ENCODE measurements at regions not wholly inside any gene's neighbourhood (a gene's known extent, or its start where the extent isn't known, plus 50 kb on each side); places are given as distances from the start of the nearest gene placed in this dataset.

DNA sequence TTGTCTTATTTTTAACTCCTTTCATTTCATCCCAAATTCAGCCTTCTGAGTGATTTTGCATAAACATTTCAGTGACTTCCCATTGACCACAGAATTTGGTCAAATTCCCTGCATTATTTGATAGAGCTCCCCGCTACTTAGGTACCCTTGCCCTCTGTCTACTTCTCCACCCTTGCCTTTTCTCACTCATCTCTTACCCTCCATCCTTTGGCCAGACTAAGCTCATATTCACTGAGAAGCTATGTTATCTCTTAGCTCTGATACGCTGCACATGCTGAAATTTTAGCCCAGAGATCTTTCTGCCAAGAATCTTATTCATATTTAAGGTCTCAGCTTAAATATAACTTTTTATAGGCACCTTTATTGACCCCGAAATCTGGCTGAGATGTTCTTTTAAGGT, 1031.9 kb downstream of the ADGRL3 start:
- no peaks in the 10 kb centered on the region for H3K4me1 ChIP-seq (ENCODE audit: control insufficient read depth, insufficient read depth, low read length)

GRCh38 chr4:62226082-62226481, 1026.0 kb downstream of the ADGRL3 start:
- Histone ChIP-seq H3K27ac (ENCODE audit: low read depth, low read length) (no peak overlapping the region), H3K27me3 (ENCODE audit: control insufficient read depth, insufficient read depth, low read length) (no peaks in the 10 kb centered on the region), H3K4me1 (ENCODE audit: control insufficient read depth, insufficient read depth, low read length) (no peaks in the 10 kb centered on the region), H3K36me3 (ENCODE audit: control insufficient read depth, insufficient read depth, low read length) (no peaks in the 10 kb centered on the region), H3K9me3 (ENCODE audit: control insufficient read depth, insufficient read depth, low read depth, low read length) (no peaks in the 10 kb centered on the region), H3K9ac (ENCODE audit: low read length) (no peak overlapping the region), H3K4me3 (ENCODE audit: low read depth, low read length) (no peak overlapping the region)

More for the DNA sequence above, 1031.9 kb downstream of the ADGRL3 start:
- no peaks in the 10 kb centered on the region for H3K9me3 ChIP-seq (ENCODE audit: control insufficient read depth, insufficient read depth, low read depth, low read length)
- H3K27me3 ChIP-seq (ENCODE audit: control insufficient read depth, insufficient read depth, low read length): no peaks in the 10 kb centered on the region
- no peak overlapping the region for H3K27ac ChIP-seq (ENCODE audit: low read depth, low read length)
- H3K4me3 ChIP-seq (ENCODE audit: low read depth, low read length): no peak overlapping the region
- no peak overlapping the region for H3K9ac ChIP-seq (ENCODE audit: low read length)
- no peaks in the 10 kb centered on the region for H3K36me3 ChIP-seq (ENCODE audit: control insufficient read depth, insufficient read depth, low read length)

DNA sequence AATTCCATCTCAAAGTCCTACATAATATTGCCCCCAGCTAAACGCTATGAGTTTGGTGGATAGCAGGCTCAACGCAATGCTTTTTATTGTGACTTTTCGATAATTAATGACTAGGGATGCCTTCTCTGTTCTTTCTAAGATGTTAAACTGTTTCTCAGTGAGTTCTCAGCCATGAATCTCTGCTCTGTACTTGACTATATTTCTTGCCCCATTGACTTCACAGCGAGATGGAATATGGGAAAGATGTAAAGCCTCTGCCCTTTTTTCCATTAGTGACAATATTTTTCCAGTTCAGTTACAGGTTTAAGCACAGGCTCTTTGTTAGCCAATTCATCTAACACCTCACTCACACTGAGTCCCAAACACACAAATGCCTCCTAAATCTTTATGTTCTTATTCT, 1022.0 kb downstream of the ADGRL3 start:
- H3K27ac ChIP-seq (ENCODE audit: low read depth, low read length): no peak overlapping the region
- H3K4me3 ChIP-seq (ENCODE audit: low read depth, low read length): no peak overlapping the region
- no peaks in the 10 kb centered on the region for H3K9me3 ChIP-seq (ENCODE audit: control insufficient read depth, insufficient read depth, low read depth, low read length)
- H3K4me1 ChIP-seq (ENCODE audit: control insufficient read depth, insufficient read depth, low read length): peaks cover 7% of the 10 kb centered on the region; the same call in 1 of the 2 replicates
- no peaks in the 10 kb centered on the region for H3K27me3 ChIP-seq (ENCODE audit: control insufficient read depth, insufficient read depth, low read length)
- H3K9ac ChIP-seq (ENCODE audit: low read length): no peak overlapping the region
- no peaks in the 10 kb centered on the region for H3K36me3 ChIP-seq (ENCODE audit: control insufficient read depth, insufficient read depth, low read length)

GRCh38 chr4:62210486-62210885, 1010.4 kb downstream of the ADGRL3 start:
- H3K9me3 ChIP-seq (ENCODE audit: control insufficient read depth, insufficient read depth, low read depth, low read length): no peaks in the 10 kb centered on the region
- H3K9ac ChIP-seq (ENCODE audit: low read length): no peak overlapping the region
- no peak overlapping the region for H3K4me3 ChIP-seq (ENCODE audit: low read depth, low read length)
- H3K36me3 ChIP-seq (ENCODE audit: control insufficient read depth, insufficient read depth, low read length): no peaks in the 10 kb centered on the region
- no peak overlapping the region for H3K27ac ChIP-seq (ENCODE audit: low read depth, low read length)
- peaks cover 15% of the 10 kb centered on the region; the same call in 1 of the 2 replicates for H3K4me1 ChIP-seq (ENCODE audit: control insufficient read depth, insufficient read depth, low read length)
- no peaks in the 10 kb centered on the region for H3K27me3 ChIP-seq (ENCODE audit: control insufficient read depth, insufficient read depth, low read length)

DNA sequence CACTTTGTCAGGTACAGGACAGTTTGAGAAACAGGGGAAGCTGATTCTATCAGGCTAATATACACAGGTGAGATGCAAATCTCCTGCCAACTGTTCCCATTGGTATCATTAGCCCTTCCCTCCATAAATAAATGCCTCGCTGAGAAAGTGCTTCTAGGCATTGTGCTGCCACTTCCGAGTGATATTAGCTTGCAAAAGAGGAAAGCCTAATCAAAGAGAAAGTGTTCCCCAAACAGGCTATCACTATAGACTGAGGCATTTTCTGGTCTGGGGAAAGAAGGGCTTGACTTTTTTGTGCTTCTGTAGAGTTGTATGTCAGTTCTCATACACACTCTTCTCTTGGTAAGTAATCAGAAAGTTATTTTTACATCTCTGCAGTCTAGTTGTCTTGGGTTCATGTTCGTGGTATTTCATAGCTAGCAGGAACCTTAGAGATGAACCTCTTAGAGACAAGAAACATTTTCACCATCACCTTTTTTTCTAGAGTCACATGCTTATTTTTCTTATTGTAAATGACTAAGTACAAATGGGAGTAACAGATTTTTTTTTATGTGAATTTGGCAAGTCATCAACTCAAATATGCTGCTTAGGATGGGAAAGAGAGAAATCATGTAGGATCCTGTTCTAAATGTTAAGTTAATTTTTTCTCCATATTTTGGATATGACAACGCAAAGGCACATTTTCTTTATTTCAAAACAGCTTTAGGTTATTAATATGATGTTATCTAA, 1009.8 kb downstream of the ADGRL3 start:
- Histone ChIP-seq H3K9ac (ENCODE audit: low read length) (no peak overlapping the region), H3K27ac (ENCODE audit: low read depth, low read length) (no peak overlapping the region), H3K4me3 (ENCODE audit: low read depth, low read length) (no peak overlapping the region)

GRCh38 chr4:62208921-62209320, 1008.8 kb downstream of the ADGRL3 start:
- no peaks in the 10 kb centered on the region for H3K36me3 ChIP-seq (ENCODE audit: control insufficient read depth, insufficient read depth, low read length)
- H3K27me3 ChIP-seq (ENCODE audit: control insufficient read depth, insufficient read depth, low read length): no peaks in the 10 kb centered on the region
- H3K27ac ChIP-seq (ENCODE audit: low read depth, low read length): no peak overlapping the region

More for the DNA sequence above, 1009.8 kb downstream of the ADGRL3 start:
- Histone ChIP-seq H3K27me3 (ENCODE audit: control insufficient read depth, insufficient read depth, low read length) (no peaks in the 10 kb centered on the region), H3K4me1 (ENCODE audit: control insufficient read depth, insufficient read depth, low read length) (peaks cover 15% of the 10 kb centered on the region; the same call in 1 of the 2 replicates), H3K36me3 (ENCODE audit: control insufficient read depth, insufficient read depth, low read length) (no peaks in the 10 kb centered on the region), H3K9me3 (ENCODE audit: control insufficient read depth, insufficient read depth, low read depth, low read length) (no peaks in the 10 kb centered on the region)

DNA sequence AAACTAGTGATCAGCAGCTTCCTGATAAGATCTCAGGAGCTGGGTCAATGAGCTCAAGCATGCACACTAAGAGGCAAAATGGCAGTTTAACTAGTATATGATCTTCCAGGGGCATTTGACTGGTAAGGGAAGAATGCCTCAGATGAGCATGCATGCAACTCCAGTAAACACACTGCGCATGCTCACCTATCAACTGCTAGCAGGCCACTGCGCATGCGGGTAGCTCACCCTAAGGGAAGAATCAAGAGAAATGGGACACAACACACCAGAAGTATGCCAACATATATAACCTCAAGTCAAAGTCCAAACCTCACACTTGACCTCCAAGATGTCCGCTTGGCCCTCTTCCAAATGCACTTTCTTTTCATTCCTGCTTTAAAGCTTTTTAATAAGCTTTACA, 1004.0 kb downstream of the ADGRL3 start:
- no peaks in the 10 kb centered on the region for H3K9me3 ChIP-seq (ENCODE audit: control insufficient read depth, insufficient read depth, low read depth, low read length)
- no peaks in the 10 kb centered on the region for H3K27me3 ChIP-seq (ENCODE audit: control insufficient read depth, insufficient read depth, low read length)
- H3K4me1 ChIP-seq (ENCODE audit: control insufficient read depth, insufficient read depth, low read length): peaks cover 8% of the 10 kb centered on the region; the same call in 1 of the 2 replicates
- no peak overlapping the region for H3K27ac ChIP-seq (ENCODE audit: low read depth, low read length)
- no peak overlapping the region for H3K9ac ChIP-seq (ENCODE audit: low read length)
- H3K4me3 ChIP-seq (ENCODE audit: low read depth, low read length): no peak overlapping the region
- no peaks in the 10 kb centered on the region for H3K36me3 ChIP-seq (ENCODE audit: control insufficient read depth, insufficient read depth, low read length)

More at GRCh38 chr4:62208921-62209320, 1008.8 kb downstream of the ADGRL3 start:
- Histone ChIP-seq H3K4me1 (ENCODE audit: control insufficient read depth, insufficient read depth, low read length) (peaks cover 15% of the 10 kb centered on the region; the same call in 1 of the 2 replicates), H3K9me3 (ENCODE audit: control insufficient read depth, insufficient read depth, low read depth, low read length) (no peaks in the 10 kb centered on the region), H3K9ac (ENCODE audit: low read length) (no peak overlapping the region), H3K4me3 (ENCODE audit: low read depth, low read length) (no peak overlapping the region)

GRCh38 chr4:62199291-62199810, 999.2 kb downstream of the ADGRL3 start:
- no peaks in the 10 kb centered on the region for H3K36me3 ChIP-seq (ENCODE audit: control insufficient read depth, insufficient read depth, low read length)
- H3K9me3 ChIP-seq (ENCODE audit: control insufficient read depth, insufficient read depth, low read depth, low read length): no peaks in the 10 kb centered on the region
- H3K4me3 ChIP-seq (ENCODE audit: low read depth, low read length): no peak overlapping the region
- no peaks in the 10 kb centered on the region for H3K4me1 ChIP-seq (ENCODE audit: control insufficient read depth, insufficient read depth, low read length)
- H3K27ac ChIP-seq (ENCODE audit: low read depth, low read length): no peak overlapping the region
- H3K9ac ChIP-seq (ENCODE audit: low read length): no peak overlapping the region
- H3K27me3 ChIP-seq (ENCODE audit: control insufficient read depth, insufficient read depth, low read length): no peaks in the 10 kb centered on the region

GRCh38 chr4:62196338-62196737, 996.2 kb downstream of the ADGRL3 start:
- Histone ChIP-seq H3K36me3 (ENCODE audit: control insufficient read depth, insufficient read depth, low read length) (no peaks in the 10 kb centered on the region), H3K9ac (ENCODE audit: low read length) (no peak overlapping the region), H3K9me3 (ENCODE audit: control insufficient read depth, insufficient read depth, low read depth, low read length) (no peaks in the 10 kb centered on the region), H3K27me3 (ENCODE audit: control insufficient read depth, insufficient read depth, low read length) (no peaks in the 10 kb centered on the region), H3K4me3 (ENCODE audit: low read depth, low read length) (no peak overlapping the region), H3K4me1 (ENCODE audit: control insufficient read depth, insufficient read depth, low read length) (no peaks in the 10 kb centered on the region), H3K27ac (ENCODE audit: low read depth, low read length) (no peak overlapping the region)

DNA sequence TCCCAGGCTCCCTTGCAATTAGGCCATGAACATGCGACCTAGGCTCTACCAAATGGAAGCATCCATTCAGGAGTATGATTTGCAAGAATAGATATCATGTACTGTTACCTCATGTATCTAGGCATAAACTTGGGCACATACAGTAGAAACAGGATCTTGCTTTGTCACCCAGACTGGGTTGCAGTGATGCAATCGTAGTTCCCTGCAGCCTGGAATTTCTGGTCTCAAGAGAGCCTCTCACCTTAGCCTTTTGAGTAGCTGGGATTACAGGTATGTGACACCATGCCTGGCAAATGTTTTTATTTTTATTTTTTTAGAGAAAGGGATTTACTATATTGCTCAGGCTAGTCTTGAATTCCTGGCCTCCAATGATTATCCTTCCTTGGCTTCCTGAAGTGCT, 994.2 kb downstream of the ADGRL3 start:
- Histone ChIP-seq H3K4me1 (ENCODE audit: control insufficient read depth, insufficient read depth, low read length) (no peaks in the 10 kb centered on the region), H3K4me3 (ENCODE audit: low read depth, low read length) (no peak overlapping the region), H3K9me3 (ENCODE audit: control insufficient read depth, insufficient read depth, low read depth, low read length) (no peaks in the 10 kb centered on the region), H3K27me3 (ENCODE audit: control insufficient read depth, insufficient read depth, low read length) (no peaks in the 10 kb centered on the region), H3K9ac (ENCODE audit: low read length) (no peak overlapping the region), H3K27ac (ENCODE audit: low read depth, low read length) (no peak overlapping the region), H3K36me3 (ENCODE audit: control insufficient read depth, insufficient read depth, low read length) (no peaks in the 10 kb centered on the region)

- H3K36me3 ChIP-seq (ENCODE audit: control insufficient read depth, insufficient read depth, low read length): no peaks in the 10 kb centered on the region
- no peak overlapping the region for H3K4me3 ChIP-seq (ENCODE audit: low read depth, low read length)
- H3K9ac ChIP-seq (ENCODE audit: low read length): no peak overlapping the region
- H3K27ac ChIP-seq (ENCODE audit: low read depth, low read length): no peak overlapping the region
- no peaks in the 10 kb centered on the region for H3K27me3 ChIP-seq (ENCODE audit: control insufficient read depth, insufficient read depth, low read length)
- no peaks in the 10 kb centered on the region for H3K9me3 ChIP-seq (ENCODE audit: control insufficient read depth, insufficient read depth, low read depth, low read length)
- H3K4me1 ChIP-seq (ENCODE audit: control insufficient read depth, insufficient read depth, low read length): no peaks in the 10 kb centered on the region
Observed at GRCh38 chr4:62193761-62194160, 993.6 kb downstream of the ADGRL3 start.

All from HUES6 (cell line).